HAP-1 (cell line): ENCODE measurements at regions not wholly inside any gene's neighbourhood (a gene's known extent, or its start where the extent isn't known, plus 50 kb on each side); places are given as distances from the start of the nearest gene placed in this dataset.
A peak's percentile ranks its signal among the peaks of the same experiment; 100 is the strongest.
"Not testable (repeated sequence)": the region's sequence is repeated elsewhere in the genome, so short reads cannot be mapped to it uniquely, and the experiment has no call there.

Source experiments
- DNase-seq, 2 experiments: peaks; one replicate each; pipeline ENCODE4 v3.0.0-alpha.2; 2016 to 2020; ENCODE audit warnings: low spot score in 2 of 2
- H3K27me3 ChIP-seq: fragments of 250-450 bp; sonication (Bioruptor Pico); 2 replicates; pipeline ENCODE4 v1.5.1; 2020; ENCODE audit warnings: low read depth, mild to moderate bottlenecking, moderate library complexity
- H3K36me3 ChIP-seq: fragments of 250-450 bp; sonication (Bioruptor Pico); replicated peaks from 2 replicates; pipeline ENCODE4 v1.5.1; 2020; ENCODE audit warnings: mild to moderate bottlenecking
- H3K4me1 ChIP-seq: fragments of 250-450 bp; sonication (Bioruptor Pico); 2 replicates; pipeline ENCODE4 v1.5.1; 2020; ENCODE audit warnings: mild to moderate bottlenecking
- H3K4me3 ChIP-seq: fragments of 250-450 bp; sonication (Bioruptor Pico); 2 replicates; pipeline ENCODE4 v1.5.1; 2020; ENCODE audit warnings: mild to moderate bottlenecking, moderate library complexity
- H3K9me3 ChIP-seq: fragments of 250-450 bp; sonication (Bioruptor Pico); 2 replicates; pipeline ENCODE4 v1.5.1; 2020; ENCODE audit warnings: mild to moderate bottlenecking, moderate library complexity
- in situ Hi-C: fragments of 300-500 bp; cut with MboI; formaldehyde crosslinking; loops from 3 replicates; pipeline ENCODE4 v1.14.3; 2020; ENCODE audit warnings: low sequenced_read_pairs, inconsistent platforms, mixed read lengths

DNA sequence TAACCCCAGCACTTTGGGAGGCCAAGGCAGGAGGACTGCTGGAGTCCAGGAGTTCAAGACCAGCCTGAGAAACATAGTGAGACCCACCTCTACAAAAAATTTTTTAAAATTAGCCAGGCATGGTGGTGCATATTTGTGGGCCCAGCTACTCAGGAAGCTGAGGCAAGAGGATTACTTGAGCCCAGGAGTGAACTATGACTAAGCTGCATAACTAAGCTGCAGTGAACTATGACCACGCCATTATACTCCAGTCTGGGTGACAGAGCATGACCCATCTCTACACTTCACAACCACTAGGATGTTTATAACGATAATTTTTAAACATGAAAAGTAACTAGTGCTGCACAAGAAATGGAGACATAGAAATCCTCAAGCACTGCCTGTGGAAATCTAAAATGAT, 352.7 kb upstream of the SGCG start:
- no peaks in the 10 kb centered on the region for H3K27me3 ChIP-seq
- H3K9me3 ChIP-seq: no peaks in the 10 kb centered on the region
- in situ Hi-C loops: no loop called here
- H3K4me1 ChIP-seq: no peaks in the 10 kb centered on the region
- no peak for DNase-seq
- no peaks in the 10 kb centered on the region for H3K36me3 ChIP-seq
- H3K4me3 ChIP-seq: no peak overlapping the region

DNA sequence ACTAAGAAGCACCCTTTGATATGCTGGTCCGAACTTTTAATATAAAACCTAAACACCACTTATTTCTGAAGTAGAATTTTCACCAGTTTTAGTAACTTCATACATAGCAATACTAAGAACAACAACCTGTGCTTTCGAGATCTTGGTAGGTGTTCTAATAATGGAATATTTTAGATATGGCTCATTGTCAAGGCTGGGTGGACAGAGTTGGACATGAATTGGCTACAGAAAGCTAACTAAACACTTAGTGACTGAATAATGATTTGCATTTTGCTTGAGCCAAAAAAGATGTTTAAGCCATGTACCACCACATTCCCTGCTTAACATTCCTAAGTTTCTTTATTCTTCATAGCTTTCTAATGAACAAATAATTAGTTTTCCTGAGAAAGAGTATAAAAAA, 344.3 kb upstream of the SGCG start:
- Histone ChIP-seq H3K4me1 (no peaks in the 10 kb centered on the region), H3K27me3 (no peaks in the 10 kb centered on the region), H3K36me3 (no peaks in the 10 kb centered on the region), H3K4me3 (no peak overlapping the region), H3K9me3 (no peaks in the 10 kb centered on the region)
- no peak for DNase-seq
- in situ Hi-C loops: no loop called here

DNA sequence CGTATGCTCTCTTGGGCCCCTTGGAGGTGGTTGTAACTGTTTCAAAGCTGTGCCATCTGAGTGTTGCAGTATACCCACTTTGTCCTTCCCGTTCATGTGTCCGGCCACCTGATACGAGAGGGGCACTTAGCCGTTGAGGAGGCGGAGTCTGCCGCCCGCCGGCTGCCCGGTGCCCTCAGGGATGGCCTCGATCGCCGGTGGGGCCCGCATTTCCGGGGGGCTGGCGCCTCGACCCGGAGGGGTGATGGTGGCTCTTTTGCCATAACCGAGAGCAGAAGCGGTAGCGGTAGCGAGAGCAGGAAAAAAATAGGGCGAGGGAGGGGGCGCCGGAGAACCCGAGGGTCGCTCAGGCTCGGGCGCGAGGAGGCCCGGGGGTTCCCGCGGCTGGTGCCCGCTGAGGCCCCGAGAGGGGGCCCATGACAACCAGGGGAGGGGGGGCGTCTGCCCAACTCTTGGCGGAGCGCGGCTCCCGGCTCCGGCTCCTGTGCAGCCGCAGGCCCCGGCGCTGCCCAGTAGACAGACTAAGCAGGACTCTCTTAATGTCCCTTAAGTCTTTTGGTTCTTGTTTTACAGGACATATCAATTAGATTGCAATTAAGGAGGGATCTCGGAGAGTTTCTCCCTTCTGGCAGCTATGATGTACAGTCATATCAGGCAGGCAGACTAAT, 342.7 kb upstream of the SGCG start:
- Histone ChIP-seq H3K9me3 (no peaks in the 10 kb centered on the region), H3K27me3 (no peaks in the 10 kb centered on the region), H3K36me3 (no peaks in the 10 kb centered on the region), H3K4me1 (no peaks in the 10 kb centered on the region), H3K4me3 (no peak overlapping the region)
- no peak for DNase-seq
- in situ Hi-C loops: no loop called here

- no peak overlapping the region for H3K4me3 ChIP-seq
- no peaks in the 10 kb centered on the region for H3K9me3 ChIP-seq
- no peaks in the 10 kb centered on the region for H3K4me1 ChIP-seq
- no peak for DNase-seq
- H3K27me3 ChIP-seq: no peaks in the 10 kb centered on the region
- H3K36me3 ChIP-seq: no peaks in the 10 kb centered on the region
- in situ Hi-C loops: no loop called here
Observed at GRCh38 chr13:22839603-22840530, 340.9 kb upstream of the SGCG start.

GRCh38 chr13:22846551-22846950, 334.2 kb upstream of the SGCG start:
- Histone ChIP-seq H3K27me3 (no peaks in the 10 kb centered on the region), H3K36me3 (no peaks in the 10 kb centered on the region; the same call in 1 of the 2 replicates), H3K9me3 (no peaks in the 10 kb centered on the region), H3K4me1 (peaks cover 6% of the 10 kb centered on the region; the same call in 1 of the 2 replicates), H3K4me3 (no peak overlapping the region)
- DNase-seq: no peak
- in situ Hi-C loops: no loop called here

GRCh38 chr13:22848539-22849052, 332.2 kb upstream of the SGCG start:
- Histone ChIP-seq H3K36me3 (no peaks in the 10 kb centered on the region; the same call in 1 of the 2 replicates), H3K9me3 (no peaks in the 10 kb centered on the region), H3K4me3 (no peak overlapping the region), H3K27me3 (no peaks in the 10 kb centered on the region), H3K4me1 (peaks cover 6% of the 10 kb centered on the region; the same call in 1 of the 2 replicates)
- in situ Hi-C loops: no loop called here
- DNase-seq: no peak

GRCh38 chr13:22855926-22856325, 324.9 kb upstream of the SGCG start:
- no peaks in the 10 kb centered on the region for H3K36me3 ChIP-seq
- in situ Hi-C loops: no loop called here
- H3K9me3 ChIP-seq: no peaks in the 10 kb centered on the region
- no peaks in the 10 kb centered on the region for H3K4me1 ChIP-seq
- H3K27me3 ChIP-seq: no peaks in the 10 kb centered on the region
- DNase-seq: no peak
- H3K4me3 ChIP-seq: no peak overlapping the region

- H3K27me3 ChIP-seq, H3K4me3 ChIP-seq, H3K9me3 ChIP-seq, in situ Hi-C loops, DNase-seq, H3K4me1 ChIP-seq, H3K36me3 ChIP-seq: not testable (repeated sequence)
Observed at GRCh38 chr13:22858980-22859379, 321.8 kb upstream of the SGCG start.

DNA sequence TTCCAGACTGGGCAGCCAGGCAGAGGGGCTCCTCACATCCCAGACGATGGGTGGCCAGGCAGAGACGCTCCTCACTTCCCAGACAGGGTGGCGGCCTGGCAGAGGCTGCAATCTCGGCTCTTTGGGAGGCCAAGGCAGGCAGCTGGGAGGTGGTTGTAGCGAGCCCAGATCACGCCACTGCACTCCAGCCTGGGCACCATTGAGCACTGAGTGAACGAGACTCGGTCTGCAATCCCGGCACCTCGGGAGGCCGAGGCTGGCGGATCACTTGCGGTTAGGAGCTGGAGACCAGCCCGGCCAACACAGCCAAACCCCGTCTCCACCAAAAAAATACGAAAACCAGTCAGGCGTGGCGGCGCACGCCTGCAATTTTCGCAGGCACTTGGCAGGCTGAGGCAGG, 321.4 kb upstream of the SGCG start:
- H3K36me3 ChIP-seq, DNase-seq, H3K4me1 ChIP-seq, in situ Hi-C loops, H3K4me3 ChIP-seq, H3K27me3 ChIP-seq, H3K9me3 ChIP-seq: not testable (repeated sequence)

GRCh38 chr13:22861958-22862466, 318.8 kb upstream of the SGCG start:
- Histone ChIP-seq H3K4me1 (no peaks in the 10 kb centered on the region), H3K9me3 (no peaks in the 10 kb centered on the region), H3K4me3 (no peak overlapping the region), H3K27me3 (no peaks in the 10 kb centered on the region), H3K36me3 (no peaks in the 10 kb centered on the region)
- DNase-seq: no peak
- in situ Hi-C loops: no loop called here

- Histone ChIP-seq H3K4me1 (no peaks in the 10 kb centered on the region), H3K36me3 (no peaks in the 10 kb centered on the region), H3K9me3 (no peaks in the 10 kb centered on the region), H3K4me3 (no peak overlapping the region), H3K27me3 (no peaks in the 10 kb centered on the region)
- no peak for DNase-seq
- in situ Hi-C loops: no loop called here
Observed at GRCh38 chr13:22862478-22862877, 318.3 kb upstream of the SGCG start.

DNA sequence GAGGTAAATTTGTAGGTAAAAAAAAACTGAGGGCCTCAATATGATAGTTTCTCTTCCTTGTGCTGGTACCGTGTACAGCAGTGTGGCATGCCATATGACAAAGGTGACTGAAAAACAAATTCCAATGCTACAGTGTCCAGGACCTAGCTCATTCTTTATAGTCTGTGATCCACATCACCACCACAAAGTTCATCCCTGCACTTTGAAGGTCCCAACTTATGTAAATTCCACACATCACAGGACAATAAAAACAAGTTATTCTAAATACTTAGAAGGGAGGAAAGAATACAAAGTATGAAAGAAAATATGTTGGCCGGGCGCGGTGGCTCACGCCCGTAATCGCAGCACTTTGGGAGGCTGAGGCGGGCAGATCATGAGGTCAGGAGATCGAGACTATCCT, 314.6 kb upstream of the SGCG start:
- in situ Hi-C loops: no loop called here
- DNase-seq: no peak
- Histone ChIP-seq H3K9me3 (peaks cover 3% of the 10 kb centered on the region), H3K36me3 (no peaks in the 10 kb centered on the region), H3K4me1 (no peaks in the 10 kb centered on the region; the same call in 1 of the 2 replicates), H3K4me3 (no peak overlapping the region), H3K27me3 (no peaks in the 10 kb centered on the region)

DNA sequence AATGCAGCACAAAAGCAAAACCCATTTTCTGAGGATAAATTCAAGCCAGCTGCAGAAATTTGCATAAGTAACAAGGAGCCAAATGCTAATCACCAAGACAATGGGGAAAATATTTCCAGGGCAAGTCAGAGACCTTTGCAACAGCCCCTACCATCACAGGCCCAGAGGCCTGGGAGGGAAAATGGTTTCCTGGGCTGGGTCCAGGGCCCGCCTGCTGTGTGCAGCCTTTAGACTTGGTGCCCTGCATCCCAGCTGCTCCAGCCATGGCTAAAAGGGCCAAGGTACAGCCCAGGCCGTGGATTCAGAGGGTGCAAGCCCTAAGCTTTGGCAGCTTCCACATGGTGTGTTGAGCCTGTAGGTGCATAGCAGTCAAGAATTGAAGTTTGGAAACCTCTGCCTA, 309.5 kb upstream of the SGCG start:
- no peaks in the 10 kb centered on the region for H3K36me3 ChIP-seq
- H3K9me3 ChIP-seq: peaks cover 7% of the 10 kb centered on the region
- H3K4me1 ChIP-seq: no peaks in the 10 kb centered on the region; the same call in 1 of the 2 replicates
- in situ Hi-C loops: no loop called here
- no peaks in the 10 kb centered on the region for H3K27me3 ChIP-seq
- peak in 1 of 2 experiments; percentile 14 for DNase-seq
- no peak overlapping the region for H3K4me3 ChIP-seq

GRCh38 chr13:22874839-22875238, 305.9 kb upstream of the SGCG start:
- no peak for DNase-seq
- H3K4me3 ChIP-seq: no peak overlapping the region
- H3K4me1 ChIP-seq: peaks cover 8% of the 10 kb centered on the region
- H3K36me3 ChIP-seq: no peaks in the 10 kb centered on the region
- no peaks in the 10 kb centered on the region for H3K27me3 ChIP-seq
- H3K9me3 ChIP-seq: peaks cover 7% of the 10 kb centered on the region
- in situ Hi-C loops: no loop called here
